ENCODE measurements at regions not wholly inside any gene's neighbourhood (a gene's known extent, or its start where the extent isn't known, plus 50 kb on each side); places are given as distances from the start of the nearest gene placed in this dataset.
"Not testable (repeated sequence)": the region's sequence is repeated elsewhere in the genome, so short reads cannot be mapped to it uniquely, and the experiment has no call there.

DNA sequence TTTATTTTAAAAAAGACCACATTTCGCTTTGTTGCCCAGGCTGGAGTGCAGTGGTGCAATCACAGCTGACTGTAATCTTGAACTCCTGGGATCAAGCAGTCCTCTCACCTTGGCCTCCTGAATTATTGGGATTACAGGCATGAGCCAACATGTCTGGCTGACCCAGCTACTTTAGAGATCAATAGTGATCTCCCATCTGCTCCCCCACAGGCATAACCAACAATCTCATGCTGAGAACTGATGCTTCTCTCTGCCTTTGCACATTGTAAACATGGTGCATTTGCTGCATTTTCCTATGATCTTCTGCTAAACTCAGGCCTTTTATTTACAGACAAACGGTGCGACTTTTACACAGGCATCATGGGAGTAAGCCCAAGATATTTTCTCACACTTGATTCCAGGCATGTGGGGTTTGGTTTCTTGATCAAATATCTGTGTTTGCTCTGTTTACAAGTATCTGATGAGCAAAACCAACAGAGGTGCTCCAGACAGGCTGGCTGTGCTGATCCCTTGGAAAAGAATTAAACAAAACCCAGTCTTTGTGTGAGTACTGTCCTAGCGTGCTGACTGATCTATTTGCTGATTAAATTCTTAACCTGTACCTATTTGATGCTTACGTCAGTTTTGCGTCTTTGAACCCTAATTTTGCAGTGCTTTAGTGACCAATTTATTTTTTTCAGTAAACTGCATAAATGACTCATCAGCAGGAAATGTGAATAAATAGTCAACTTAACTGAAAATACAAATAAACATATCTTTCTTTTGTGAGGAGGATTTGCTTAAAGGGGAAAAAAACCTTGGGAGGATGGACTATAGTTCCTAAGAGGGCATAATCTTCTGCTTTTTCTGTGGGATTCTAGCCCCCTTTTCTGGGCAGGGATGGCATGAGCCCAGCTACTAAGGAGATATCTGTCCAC is 191.7 kb upstream of the NR3C1 start:
- Mint-ChIP-seq H3K4me3 (no peak overlapping the region), H3K27me3 (no peaks in the 10 kb centered on the region), H3K27ac (no peak overlapping the region), H3K4me1 (ENCODE audit: low read depth) (peaks cover 29% of the 10 kb centered on the region), H3K36me3 (ENCODE audit: low read depth) (no peaks in the 10 kb centered on the region), H3K9me3 (no peaks in the 10 kb centered on the region)
- DNase-seq, result no peak

DNA sequence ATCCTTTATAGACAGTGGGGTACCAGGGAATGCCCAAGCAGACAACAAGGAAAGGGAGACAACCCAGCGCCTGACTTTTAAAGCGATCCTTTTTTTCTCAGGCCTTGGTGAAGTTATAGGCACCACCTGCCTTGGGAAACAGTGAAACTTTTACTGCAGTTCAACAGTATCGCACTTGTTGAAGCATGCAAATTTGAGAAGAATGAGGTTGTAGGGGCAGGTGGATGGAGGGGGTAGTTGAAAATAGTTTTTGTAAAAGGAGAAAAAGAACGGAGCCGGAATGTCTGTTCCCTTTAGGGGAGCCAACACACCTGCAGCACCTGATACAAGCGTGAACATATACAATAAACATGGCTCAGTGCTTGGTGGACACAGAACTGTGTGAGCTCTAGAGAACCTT is 190.2 kb upstream of the NR3C1 start:
- Mint-ChIP-seq H3K27ac (no peak overlapping the region), H3K4me1 (ENCODE audit: low read depth) (peaks cover 37% of the 10 kb centered on the region), H3K27me3 (no peaks in the 10 kb centered on the region)

DNA sequence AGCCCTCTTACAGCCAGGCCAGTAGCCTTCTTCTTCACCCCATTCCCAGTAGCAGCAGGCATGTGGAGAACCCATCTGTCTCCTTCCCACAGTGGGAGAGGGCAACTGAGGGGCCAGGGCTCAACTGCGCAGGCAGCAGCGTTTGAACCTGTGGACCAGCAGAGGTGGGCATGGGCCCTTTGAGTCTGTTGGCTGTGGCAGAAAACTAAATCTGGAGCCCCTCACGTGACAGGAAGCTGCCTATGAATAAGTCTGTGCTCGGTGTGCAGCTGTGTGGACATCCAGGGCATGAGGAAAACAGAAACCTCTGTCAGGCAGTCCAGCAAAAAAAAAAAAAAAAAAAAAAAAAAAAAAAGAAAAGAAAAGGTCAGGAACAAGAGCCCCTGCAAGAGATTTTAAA is 189.2 kb upstream of the NR3C1 start:
- Mint-ChIP-seq H3K27ac (no peak overlapping the region), H3K27me3 (no peaks in the 10 kb centered on the region), H3K4me1 (ENCODE audit: low read depth) (peaks cover 48% of the 10 kb centered on the region), H3K9me3 (peaks cover 7% of the 10 kb centered on the region), H3K4me3 (no peak overlapping the region), H3K36me3 (ENCODE audit: low read depth) (no peaks in the 10 kb centered on the region)
- no peak for DNase-seq

More for the DNA sequence above, 190.2 kb upstream of the NR3C1 start:
- H3K9me3 Mint-ChIP-seq, result no peaks in the 10 kb centered on the region
- DNase-seq, result no peak
- no peak overlapping the region for H3K4me3 Mint-ChIP-seq
- no peaks in the 10 kb centered on the region for H3K36me3 Mint-ChIP-seq (ENCODE audit: low read depth)

DNA sequence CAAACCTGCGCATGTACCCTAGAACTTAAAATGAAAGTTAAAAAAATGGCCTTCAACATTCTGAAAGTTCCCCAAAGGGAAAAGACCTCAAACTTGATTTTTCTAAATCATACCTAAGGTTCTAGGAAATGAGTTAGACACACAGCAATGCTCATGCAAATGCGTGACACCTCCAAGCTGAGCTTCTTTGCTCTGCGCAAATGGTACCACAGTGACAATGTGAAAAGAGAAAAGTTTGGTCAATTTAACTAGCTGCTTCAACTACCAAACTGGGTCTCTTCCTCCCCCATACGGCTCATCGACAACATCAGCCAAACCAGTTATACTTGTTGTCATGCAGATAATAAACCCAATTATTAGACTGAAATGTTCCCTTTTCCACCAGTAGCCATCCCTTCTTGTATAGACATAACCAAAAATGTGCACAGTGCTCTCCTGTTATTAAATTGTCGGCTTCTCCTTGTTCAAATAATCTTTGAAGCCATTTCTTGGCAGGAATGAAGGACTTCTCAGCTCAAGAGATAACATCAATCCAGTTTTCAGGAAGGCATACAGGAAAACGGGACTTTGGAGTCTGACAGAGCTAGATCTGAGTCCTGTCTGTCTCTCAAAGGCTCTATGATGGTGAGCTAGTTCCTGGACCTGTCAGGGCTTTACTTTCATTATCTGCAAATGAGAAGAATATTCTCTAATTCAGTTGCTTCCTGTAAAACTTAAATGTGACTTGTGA is 185.6 kb upstream of the NR3C1 start:
- Mint-ChIP-seq H3K27ac (no peak overlapping the region), H3K27me3 (no peaks in the 10 kb centered on the region), H3K4me1 (ENCODE audit: low read depth) (peaks cover 52% of the 10 kb centered on the region), H3K4me3 (no peak overlapping the region), H3K9me3 (peaks cover 7% of the 10 kb centered on the region), H3K36me3 (ENCODE audit: low read depth) (no peaks in the 10 kb centered on the region)
- DNase-seq, result no peak

DNA sequence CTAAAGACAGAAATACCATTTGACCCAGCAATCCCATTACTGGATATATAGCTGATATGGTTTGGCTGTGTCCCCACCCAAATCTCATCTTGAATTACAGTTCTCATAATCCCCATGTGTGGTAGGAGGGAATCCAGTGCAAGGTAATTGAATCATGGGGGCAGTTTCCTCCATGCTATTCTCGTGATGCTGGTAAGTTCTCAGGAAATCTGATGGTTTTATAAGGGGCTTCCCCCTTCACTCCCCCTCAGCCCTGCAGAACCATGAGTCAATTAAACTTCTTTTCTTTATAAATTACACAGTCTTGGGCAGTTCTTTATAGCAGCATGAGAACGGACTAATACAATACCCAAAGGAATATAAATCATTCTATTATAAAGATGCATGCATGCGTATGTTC is 184.6 kb upstream of the NR3C1 start:
- not testable (repeated sequence) for DNase-seq; H3K27me3 Mint-ChIP-seq; H3K9me3 Mint-ChIP-seq; H3K4me3 Mint-ChIP-seq; H3K36me3 Mint-ChIP-seq (ENCODE audit: low read depth)
- H3K4me1 Mint-ChIP-seq (ENCODE audit: low read depth), result peaks cover 59% of the 10 kb centered on the region
- H3K27ac Mint-ChIP-seq, result peak overlapping the region; percentile 73

DNA sequence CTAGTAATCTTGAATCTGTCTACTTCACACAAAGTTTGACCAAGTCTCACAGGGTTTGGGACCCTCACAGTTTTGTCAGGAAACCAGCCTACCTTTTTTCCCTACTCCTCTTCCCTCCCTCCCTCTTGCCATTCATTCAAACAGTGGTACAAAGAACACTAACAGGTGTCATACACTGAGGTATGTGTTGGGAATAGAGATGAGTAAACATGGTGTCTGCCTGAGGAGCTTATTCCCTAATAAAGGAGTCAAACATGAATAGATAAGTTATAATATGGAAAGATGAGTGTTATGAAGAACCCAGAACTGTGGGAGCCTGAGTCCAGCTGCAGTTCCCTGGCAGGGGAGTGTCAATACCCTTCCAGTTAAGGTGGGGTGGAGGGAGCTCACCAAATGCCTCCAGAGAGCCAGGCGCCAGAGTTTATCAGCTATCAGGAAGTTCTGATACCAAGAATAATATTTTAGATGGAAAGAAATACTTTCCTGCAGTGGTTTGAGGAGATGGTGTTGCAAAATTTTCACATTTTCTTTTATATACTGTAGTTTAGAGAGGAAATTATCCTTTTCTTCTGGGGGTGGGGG is 183.4 kb upstream of the NR3C1 start:
- Mint-ChIP-seq H3K4me1 (ENCODE audit: low read depth) (peaks cover 64% of the 10 kb centered on the region), H3K36me3 (ENCODE audit: low read depth) (no peaks in the 10 kb centered on the region), H3K9me3 (peaks cover 7% of the 10 kb centered on the region), H3K4me3 (no peak overlapping the region), H3K27me3 (no peaks in the 10 kb centered on the region), H3K27ac (peak overlapping the region; percentile 91)
- DNase-seq, result no peak

DNA sequence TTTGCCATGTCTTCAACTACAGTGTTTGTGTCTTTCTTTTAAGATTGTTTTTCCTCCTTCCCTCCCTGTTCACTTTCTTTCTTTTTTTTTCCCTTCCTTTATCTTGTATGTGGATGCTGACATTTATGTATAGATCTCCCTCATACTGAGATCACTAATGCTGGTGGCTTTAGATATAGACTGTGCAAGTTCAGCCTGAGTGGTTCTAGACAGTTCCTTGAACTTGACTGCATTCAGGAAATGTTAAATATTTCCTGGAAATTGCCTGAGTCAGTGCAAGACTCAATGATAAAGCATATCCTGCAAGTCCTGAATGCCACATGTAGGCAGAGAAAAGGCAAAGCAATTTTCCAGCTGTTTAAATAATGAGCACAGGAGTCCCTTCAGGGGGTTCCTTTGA is 182.5 kb upstream of the NR3C1 start:
- peaks cover 67% of the 10 kb centered on the region for H3K4me1 Mint-ChIP-seq (ENCODE audit: low read depth)
- no peak for DNase-seq
- H3K36me3 Mint-ChIP-seq (ENCODE audit: low read depth), result no peaks in the 10 kb centered on the region
- H3K9me3 Mint-ChIP-seq, result peaks cover 7% of the 10 kb centered on the region
- H3K4me3 Mint-ChIP-seq, result no peak overlapping the region
- no peaks in the 10 kb centered on the region for H3K27me3 Mint-ChIP-seq
- H3K27ac Mint-ChIP-seq, result peak overlapping the region; percentile 91

DNA sequence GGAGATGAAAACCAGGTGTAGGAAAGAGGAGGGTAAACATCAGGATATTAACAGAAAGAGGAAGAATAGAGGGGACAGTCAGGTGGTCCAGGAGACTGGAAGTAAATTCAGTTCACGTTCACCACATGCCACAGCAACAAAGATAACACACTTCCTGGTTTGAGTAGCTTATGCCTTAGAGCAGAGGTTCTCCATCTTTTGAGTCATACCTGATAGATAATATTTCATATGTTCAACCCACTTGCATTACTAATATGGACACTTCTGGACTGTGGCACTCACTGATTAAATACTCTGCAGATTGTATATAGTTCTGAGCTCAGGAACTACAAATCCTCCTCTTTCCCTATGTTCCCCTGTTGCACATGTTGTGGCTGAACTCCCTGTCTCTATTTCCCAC is 179.9 kb upstream of the NR3C1 start:
- H3K4me1 Mint-ChIP-seq (ENCODE audit: low read depth), result peaks cover 53% of the 10 kb centered on the region
- no peaks in the 10 kb centered on the region for H3K27me3 Mint-ChIP-seq
- H3K27ac Mint-ChIP-seq, result no peak overlapping the region
- no peak for DNase-seq
- H3K4me3 Mint-ChIP-seq, result no peak overlapping the region
- no peaks in the 10 kb centered on the region for H3K36me3 Mint-ChIP-seq (ENCODE audit: low read depth)
- peaks cover 7% of the 10 kb centered on the region for H3K9me3 Mint-ChIP-seq

DNA sequence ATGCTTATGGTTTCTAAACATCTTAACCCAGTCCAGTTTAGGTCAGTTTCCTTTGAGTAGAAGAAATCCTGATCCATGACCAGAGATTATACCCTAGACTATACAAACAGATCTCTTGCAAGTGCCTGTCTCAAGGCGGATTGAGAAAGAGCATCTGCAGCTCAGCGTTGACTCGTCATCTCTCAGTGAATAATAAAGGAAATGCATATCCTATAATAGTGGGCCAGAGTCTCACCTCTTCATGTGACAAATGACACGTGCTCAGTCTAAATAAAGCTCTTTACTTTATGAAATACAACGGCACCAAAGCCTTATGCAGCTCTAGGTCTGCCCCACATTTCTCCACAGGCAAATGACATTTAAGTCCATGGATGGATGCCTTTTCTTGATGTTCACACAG is 179.4 kb upstream of the NR3C1 start:
- H3K9me3 Mint-ChIP-seq, result peaks cover 3% of the 10 kb centered on the region
- no peak overlapping the region for H3K27ac Mint-ChIP-seq
- no peak overlapping the region for H3K4me3 Mint-ChIP-seq
- no peak for DNase-seq
- no peaks in the 10 kb centered on the region for H3K27me3 Mint-ChIP-seq
- H3K4me1 Mint-ChIP-seq (ENCODE audit: low read depth), result peaks cover 48% of the 10 kb centered on the region
- H3K36me3 Mint-ChIP-seq (ENCODE audit: low read depth), result no peaks in the 10 kb centered on the region

DNA sequence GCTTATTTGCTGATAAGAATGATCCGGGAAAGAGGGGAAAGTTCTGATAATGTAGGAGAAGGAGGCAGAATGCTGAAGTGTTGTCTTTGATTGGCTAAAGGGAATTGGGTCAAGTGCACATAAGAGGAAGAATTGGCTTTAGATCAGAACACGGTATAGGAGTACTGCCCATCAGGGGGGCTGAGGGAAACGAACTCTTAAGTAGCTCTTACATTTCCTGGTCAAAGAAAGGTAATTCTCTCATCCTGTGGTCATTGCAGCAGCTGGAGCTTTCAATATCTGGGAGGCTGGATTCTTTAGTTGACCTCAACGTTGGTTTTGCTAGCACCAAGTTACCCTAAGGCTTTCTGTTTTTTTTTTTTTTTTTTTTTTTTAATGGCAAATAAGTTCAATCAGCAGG is 178.7 kb upstream of the NR3C1 start:
- Mint-ChIP-seq H3K27ac (no peak overlapping the region), H3K36me3 (ENCODE audit: low read depth) (no peaks in the 10 kb centered on the region), H3K4me1 (ENCODE audit: low read depth) (peaks cover 44% of the 10 kb centered on the region), H3K4me3 (no peak overlapping the region), H3K9me3 (peaks cover 3% of the 10 kb centered on the region), H3K27me3 (no peaks in the 10 kb centered on the region)
- DNase-seq, result no peak

DNA sequence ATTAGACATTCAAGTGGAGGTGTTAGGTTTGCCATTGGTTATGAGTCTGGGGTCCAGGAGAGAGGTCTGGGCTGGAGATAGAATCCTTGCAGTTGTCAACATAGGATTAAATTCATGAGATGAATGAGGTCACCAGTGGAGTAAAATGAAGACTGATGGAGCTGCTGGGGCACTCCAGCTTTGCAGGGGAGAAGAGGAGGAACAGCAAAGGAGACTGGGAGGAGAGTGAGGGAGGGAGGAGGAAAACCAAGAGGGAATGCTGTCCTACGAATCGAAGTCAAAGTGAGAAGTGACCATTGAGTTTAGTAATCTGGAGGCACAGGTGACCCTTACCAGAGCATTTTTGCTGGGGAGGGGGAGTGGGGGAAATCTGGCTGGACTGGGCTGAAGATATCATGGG is 178.2 kb upstream of the NR3C1 start:
- peaks cover 42% of the 10 kb centered on the region for H3K4me1 Mint-ChIP-seq (ENCODE audit: low read depth)
- H3K27ac Mint-ChIP-seq, result no peak overlapping the region
- no peaks in the 10 kb centered on the region for H3K36me3 Mint-ChIP-seq (ENCODE audit: low read depth)
- DNase-seq, result no peak
- peaks cover 3% of the 10 kb centered on the region for H3K9me3 Mint-ChIP-seq
- no peaks in the 10 kb centered on the region for H3K27me3 Mint-ChIP-seq
- H3K4me3 Mint-ChIP-seq, result no peak overlapping the region

DNA sequence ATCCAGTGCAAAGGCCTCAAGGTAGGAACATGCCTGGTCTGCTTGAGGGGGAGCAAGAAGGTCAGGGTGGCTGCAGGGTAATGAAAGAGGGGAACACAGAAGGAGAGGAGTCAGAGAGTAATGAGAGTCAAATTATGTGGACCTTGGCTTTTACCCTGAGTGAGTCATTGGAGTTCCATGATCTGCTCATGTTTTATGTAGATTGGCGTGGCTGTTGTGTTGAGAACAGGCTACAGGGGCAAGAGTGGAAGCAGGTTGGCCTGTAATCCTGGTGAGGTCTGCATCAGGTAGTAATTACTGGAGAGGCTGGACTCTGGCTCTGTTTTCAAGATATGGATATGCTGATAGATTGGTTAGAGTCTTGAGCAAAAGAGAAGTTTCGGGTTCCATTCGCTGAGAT is 177.7 kb upstream of the NR3C1 start:
- H3K9me3 Mint-ChIP-seq, result peaks cover 3% of the 10 kb centered on the region
- no peak overlapping the region for H3K27ac Mint-ChIP-seq
- no peaks in the 10 kb centered on the region for H3K27me3 Mint-ChIP-seq
- H3K4me1 Mint-ChIP-seq (ENCODE audit: low read depth), result peaks cover 40% of the 10 kb centered on the region
- no peaks in the 10 kb centered on the region for H3K36me3 Mint-ChIP-seq (ENCODE audit: low read depth)
- no peak for DNase-seq
- no peak overlapping the region for H3K4me3 Mint-ChIP-seq

DNA sequence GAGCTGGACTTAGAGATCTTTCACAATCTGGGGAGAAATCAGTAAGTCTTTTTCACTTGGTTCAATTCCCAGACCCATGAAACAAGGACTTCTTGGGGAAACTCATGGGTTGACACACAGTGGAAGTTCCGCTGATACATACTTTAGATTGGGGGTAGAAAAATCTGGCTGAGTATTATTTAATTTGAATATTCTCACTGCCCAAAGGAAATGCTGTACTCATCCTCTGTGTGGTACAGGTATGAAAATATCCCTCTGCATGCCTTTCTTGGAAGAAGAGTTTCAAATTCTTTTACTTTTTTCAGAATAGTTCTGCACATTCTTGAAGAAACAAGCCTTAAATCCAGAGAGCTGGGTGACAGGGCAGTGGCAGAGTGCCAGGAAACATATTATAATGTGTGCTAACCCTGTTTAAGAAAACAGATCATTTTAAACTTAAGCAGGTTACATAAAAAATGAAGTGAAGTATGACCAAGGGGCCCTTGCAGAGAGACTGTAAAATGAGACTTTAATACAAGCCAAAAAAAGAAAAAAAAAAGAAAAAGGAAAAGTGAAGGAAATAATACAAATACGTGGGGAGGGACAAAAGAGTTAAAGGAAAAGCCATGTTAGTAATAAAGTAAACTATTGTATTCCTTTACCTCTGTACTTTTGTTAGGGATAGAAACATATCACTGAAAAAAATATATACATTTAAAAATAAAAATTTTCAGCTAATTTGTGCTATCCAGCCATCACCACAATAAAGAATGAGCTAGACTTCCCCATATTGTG is 173.4 kb upstream of the NR3C1 start:
- H3K4me3 Mint-ChIP-seq, result no peak overlapping the region
- H3K9me3 Mint-ChIP-seq, result peaks cover 3% of the 10 kb centered on the region
- peaks cover 27% of the 10 kb centered on the region for H3K4me1 Mint-ChIP-seq (ENCODE audit: low read depth)
- DNase-seq, result no peak
- H3K36me3 Mint-ChIP-seq (ENCODE audit: low read depth), result no peaks in the 10 kb centered on the region
- no peak overlapping the region for H3K27ac Mint-ChIP-seq
- peaks cover 2% of the 10 kb centered on the region for H3K27me3 Mint-ChIP-seq

DNA sequence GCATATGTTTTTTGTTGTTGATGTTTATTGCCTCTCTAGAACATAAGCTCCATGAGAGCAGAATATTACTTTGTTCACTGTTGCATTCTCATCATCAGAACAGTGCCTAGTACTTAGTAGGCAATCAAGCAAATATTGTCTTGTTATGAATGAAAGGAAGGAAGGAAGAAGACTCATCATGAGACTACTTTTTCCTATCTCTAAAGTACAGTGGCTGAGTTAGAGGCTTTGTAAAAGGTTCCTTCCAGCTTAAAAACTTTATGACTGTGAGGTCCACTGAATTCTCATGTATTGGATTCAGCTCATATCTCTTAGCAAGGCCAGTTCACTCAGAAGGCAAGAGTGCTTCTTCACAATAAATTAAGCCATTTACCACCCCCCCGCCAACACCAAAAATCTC is 171.8 kb upstream of the NR3C1 start:
- H3K27ac Mint-ChIP-seq, result no peak overlapping the region
- DNase-seq, result no peak
- no peaks in the 10 kb centered on the region for H3K36me3 Mint-ChIP-seq (ENCODE audit: low read depth)
- H3K27me3 Mint-ChIP-seq, result peaks cover 2% of the 10 kb centered on the region
- no peak overlapping the region for H3K4me3 Mint-ChIP-seq
- H3K9me3 Mint-ChIP-seq, result peaks cover 3% of the 10 kb centered on the region
- peaks cover 23% of the 10 kb centered on the region for H3K4me1 Mint-ChIP-seq (ENCODE audit: low read depth)

Data from activated T-cell treated with anti-CD3 and anti-CD28 coated beads, Interleukin-2, amount 50 U/mL, for 24 hours (primary cell).